Activated B cell treated with CpG ODN at 0.5 μM for 24 hours (primary cell): ENCODE measurements at regions not wholly inside any gene's neighbourhood (a gene's known extent, or its start where the extent isn't known, plus 50 kb on each side); places are given as distances from the start of the nearest gene placed in this dataset.

Experiments
- ATAC-seq: fragments of 200-7000 bp; cut with Tn5 transposase; one replicate; pipeline ENCODE4 v1.10.0; 2021; ENCODE audit warnings: low read depth, mild to moderate bottlenecking, moderate library complexity
- CTCF ChIA-PET: fragments of 350-600 bp; sonication (Branson Sonifier 250); formaldehyde crosslinking; loops from one replicate; lab custom pipeline; 2021; ENCODE audit warnings: antibody characterized with exemption; lab: Charles Lee
- POLR2A ChIA-PET: fragments of 350-600 bp; sonication (Branson Sonifier 250); formaldehyde crosslinking; loops from one replicate; lab custom pipeline; 2021; ENCODE audit warnings: antibody characterized with exemption; lab: Charles Lee
- DNase-seq: peaks from one replicate; pipeline ENCODE4 v3.0.0; 2022
- H3K27ac Mint-ChIP-seq: one replicate; pipeline ENCODE4 v1.8.0; 2020; ENCODE audit warnings: mixed read lengths
- H3K27me3 Mint-ChIP-seq: one replicate; pipeline ENCODE4 v1.8.0; 2021; ENCODE audit warnings: mixed read lengths
- H3K36me3 Mint-ChIP-seq: one replicate; pipeline ENCODE4 v1.8.0; 2021; ENCODE audit warnings: low read depth, mixed read lengths
- H3K4me1 Mint-ChIP-seq: one replicate; pipeline ENCODE4 v1.8.0; 2021; ENCODE audit warnings: mixed read lengths
- H3K4me3 Mint-ChIP-seq: one replicate; pipeline ENCODE4 v1.8.0; 2020; ENCODE audit warnings: mild to moderate bottlenecking, mixed read lengths
- H3K9me3 Mint-ChIP-seq: one replicate; pipeline ENCODE4 v1.8.0; 2020; ENCODE audit warnings: mixed read lengths
- intact Hi-C: fragments of 100-400 bp; cut with micrococcal nuclease; formaldehyde crosslinking; loops from one replicate; pipeline ENCODE4 v1.15.1; 2024
- TF ChIP-seq, protein P1 (sequence below): fragments of 200-600 bp; IDR thresholded peaks from one replicate; pipeline ENCODE4 v1.8.0; 2022; ENCODE audit warnings: antibody characterized with exemption, mild to moderate bottlenecking

- peaks cover 6% of the 10 kb centered on the region for H3K36me3 Mint-ChIP-seq
- no peak for ATAC-seq
- intact Hi-C loops, result no loop called here
- H3K4me1 Mint-ChIP-seq, result no peaks in the 10 kb centered on the region
- H3K27me3 Mint-ChIP-seq, result peaks cover 22% of the 10 kb centered on the region
- no peak overlapping the region for H3K4me3 Mint-ChIP-seq
- ChIA-PET CTCF (no interaction called here), POLR2A (no interaction called here)
- H3K27ac Mint-ChIP-seq, result no peak overlapping the region
- no peak for DNase-seq
- TF ChIP-seq, protein P1, sequence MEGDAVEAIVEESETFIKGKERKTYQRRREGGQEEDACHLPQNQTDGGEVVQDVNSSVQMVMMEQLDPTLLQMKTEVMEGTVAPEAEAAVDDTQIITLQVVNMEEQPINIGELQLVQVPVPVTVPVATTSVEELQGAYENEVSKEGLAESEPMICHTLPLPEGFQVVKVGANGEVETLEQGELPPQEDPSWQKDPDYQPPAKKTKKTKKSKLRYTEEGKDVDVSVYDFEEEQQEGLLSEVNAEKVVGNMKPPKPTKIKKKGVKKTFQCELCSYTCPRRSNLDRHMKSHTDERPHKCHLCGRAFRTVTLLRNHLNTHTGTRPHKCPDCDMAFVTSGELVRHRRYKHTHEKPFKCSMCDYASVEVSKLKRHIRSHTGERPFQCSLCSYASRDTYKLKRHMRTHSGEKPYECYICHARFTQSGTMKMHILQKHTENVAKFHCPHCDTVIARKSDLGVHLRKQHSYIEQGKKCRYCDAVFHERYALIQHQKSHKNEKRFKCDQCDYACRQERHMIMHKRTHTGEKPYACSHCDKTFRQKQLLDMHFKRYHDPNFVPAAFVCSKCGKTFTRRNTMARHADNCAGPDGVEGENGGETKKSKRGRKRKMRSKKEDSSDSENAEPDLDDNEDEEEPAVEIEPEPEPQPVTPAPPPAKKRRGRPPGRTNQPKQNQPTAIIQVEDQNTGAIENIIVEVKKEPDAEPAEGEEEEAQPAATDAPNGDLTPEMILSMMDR, result no peak
- peaks cover 10% of the 10 kb centered on the region for H3K9me3 Mint-ChIP-seq
These were observed 64.8 kb upstream of the TUNAR start for GRCh38 chr14:95811813-95812212.

DNA sequence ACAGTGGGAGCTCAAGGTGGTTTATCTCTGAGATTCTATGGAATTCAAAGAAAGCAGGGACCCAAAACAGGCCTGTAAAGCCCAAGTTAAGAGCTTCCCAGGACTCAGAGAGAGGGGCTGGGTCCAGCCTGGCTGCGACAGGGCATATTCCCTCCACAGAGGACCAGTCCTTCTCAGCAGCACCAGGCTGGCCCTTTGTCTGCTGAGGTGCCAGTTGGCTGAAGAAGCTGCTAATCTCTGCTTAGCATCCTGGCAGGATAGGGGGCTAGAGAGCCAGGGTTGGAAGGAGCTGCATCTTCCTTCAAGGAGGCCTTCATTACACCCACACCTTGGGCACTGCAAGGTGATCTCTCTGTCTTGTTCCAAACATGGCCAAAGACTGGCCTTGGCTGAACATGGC, 68.3 kb upstream of the TUNAR start:
- POLR2A ChIA-PET, result no interaction called here
- intact Hi-C loops, result no loop called here

DNA sequence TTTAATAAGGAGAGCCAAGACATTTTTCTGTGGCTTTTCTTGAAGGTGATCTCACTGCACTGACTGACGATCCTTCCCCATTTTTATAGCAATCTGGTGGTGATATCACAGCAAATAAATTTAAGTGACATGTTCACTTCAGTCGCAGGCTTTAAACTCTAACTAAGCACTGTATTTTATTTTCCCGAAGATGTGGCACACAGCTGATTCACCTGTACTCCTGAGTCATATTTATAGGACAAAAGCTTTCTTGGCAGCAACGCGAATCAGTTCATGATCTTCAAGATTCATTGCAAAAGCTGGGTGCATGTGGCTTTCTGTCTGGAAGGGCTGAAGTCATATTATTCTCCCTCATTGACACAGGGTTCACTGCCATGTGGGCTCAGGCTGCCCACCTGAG, 79.8 kb upstream of the TUNAR start:
- CTCF ChIA-PET, result no interaction called here
- peaks cover 2% of the 10 kb centered on the region for H3K27me3 Mint-ChIP-seq
- no peaks in the 10 kb centered on the region for H3K4me1 Mint-ChIP-seq
- no peaks in the 10 kb centered on the region for H3K36me3 Mint-ChIP-seq
- H3K9me3 Mint-ChIP-seq, result peaks cover 4% of the 10 kb centered on the region
- H3K27ac Mint-ChIP-seq, result no peak overlapping the region
- DNase-seq, result no peak
- TF ChIP-seq, protein P1, result no peak
- H3K4me3 Mint-ChIP-seq, result no peak overlapping the region
- intact Hi-C loops, result no loop called here
- POLR2A ChIA-PET, result no interaction called here
- no peak for ATAC-seq

More for the DNA sequence above, 68.3 kb upstream of the TUNAR start:
- DNase-seq, result no peak
- Mint-ChIP-seq H3K27ac (no peak overlapping the region), H3K36me3 (peaks cover 15% of the 10 kb centered on the region), H3K9me3 (peaks cover 27% of the 10 kb centered on the region), H3K27me3 (peaks cover 8% of the 10 kb centered on the region), H3K4me3 (no peak overlapping the region), H3K4me1 (no peaks in the 10 kb centered on the region)
- TF ChIP-seq, protein P1, result no peak
- no peak for ATAC-seq
- CTCF ChIA-PET, result no interaction called here

- ATAC-seq (no peak), DNase-seq (no peak)
- TF ChIP-seq, protein P1, result no peak
- POLR2A ChIA-PET, result no interaction called here
- Mint-ChIP-seq H3K27ac (no peak overlapping the region), H3K9me3 (no peaks in the 10 kb centered on the region), H3K27me3 (peaks cover 9% of the 10 kb centered on the region), H3K4me3 (no peak overlapping the region), H3K36me3 (no peaks in the 10 kb centered on the region), H3K4me1 (no peaks in the 10 kb centered on the region)
- CTCF ChIA-PET, result no interaction called here
- intact Hi-C loops, result no loop called here
These were observed 74.0 kb upstream of the TCL1A start for GRCh38 chr14:95787941-95788340.

- intact Hi-C loops, result no loop called here
- Mint-ChIP-seq H3K4me1 (no peaks in the 10 kb centered on the region), H3K36me3 (no peaks in the 10 kb centered on the region), H3K4me3 (no peak overlapping the region), H3K9me3 (no peaks in the 10 kb centered on the region), H3K27ac (no peak overlapping the region), H3K27me3 (peaks cover 8% of the 10 kb centered on the region)
- TF ChIP-seq, protein P1, result no peak
- ATAC-seq (no peak), DNase-seq (no peak)
- ChIA-PET CTCF (no interaction called here), POLR2A (no interaction called here)
These were observed 72.6 kb upstream of the TCL1A start for GRCh38 chr14:95786566-95786965.
